Spleen (tissue), 7 donors: ENCODE measurements at regions not wholly inside any gene's neighbourhood (a gene's known extent, or its start where the extent isn't known, plus 50 kb on each side); places are given as distances from the start of the nearest gene placed in this dataset.

Experiments
- CTCF ChIP-seq, 11 experiments: fragments of 200-600 bp in 7 of 11; fragments of 450-650 bp in 4 of 11; sonication (generic) in 4 of 11; IDR thresholded peaks in 8 of 11; conservative IDR thresholded peaks in 3 of 11; 1 replicate in 7 of 11; 2 replicates in 4 of 11; pipeline versions ENCODE4 v1.4.0 to v1.8.0; 2016 to 2021; ENCODE audit warnings: antibody characterized with exemption in 11 of 11, inconsistent platforms in 4 of 11, mild to moderate bottlenecking in 1 of 11
- POLR2A ChIP-seq, 3 donors: fragments of 450-650 bp; IDR thresholded peaks; one replicate each; pipeline ENCODE4 v1.5.1; 2017; ENCODE audit warnings: antibody characterized with exemption in 3 of 3, mild to moderate bottlenecking in 1 of 3
- donor health status: DM: no; HTN: no; CAD: no; lungs with moderate emphysema.
- donor health status: DM: no; HTN: no; CAD: no.
- donor health status: DM: no; HTN: no; CAD: no.

- no peak for TF ChIP-seq CTCF (IDR thresholded peaks at IDR 0.05 in 8 of 11, conservative IDR thresholded peaks at IDR 0.05 in 3 of 11)
- no peak for TF ChIP-seq POLR2A (IDR thresholded peaks at IDR 0.05)
Observed at GRCh38 chr5:31051316-31051715, 142.2 kb upstream of the CDH6 start.
